ENCODE measurements at regions not wholly inside any gene's neighbourhood (a gene's known extent, or its start where the extent isn't known, plus 50 kb on each side); places are given as distances from the start of the nearest gene placed in this dataset.

GRCh38 chr18:55166260-55166598 lies 207.0 kb upstream of the CCDC68 start:
- TF ChIP-seq CTCF (IDR thresholded peaks at IDR 0.05), result no peak
- TF ChIP-seq POLR2A (IDR thresholded peaks at IDR 0.05), result no peak
- H3K9me3 ChIP-seq, result no peaks in the 10 kb centered on the region
- DNase-seq, result no peak
- no peaks in the 10 kb centered on the region for H3K4me1 ChIP-seq
- H3K36me3 ChIP-seq, result no peaks in the 10 kb centered on the region
- H3K27ac ChIP-seq, result no peak overlapping the region
- no peaks in the 10 kb centered on the region for H3K27me3 ChIP-seq
- no peak overlapping the region for H3K4me3 ChIP-seq
- intact Hi-C loops (cut with DNase I; ENCODE audit: low total_unique reads), result no loop called here

- H3K27me3 ChIP-seq, result no peaks in the 10 kb centered on the region
- no peak for DNase-seq
- H3K4me1 ChIP-seq, result no peaks in the 10 kb centered on the region
- intact Hi-C loops (cut with DNase I; ENCODE audit: low total_unique reads), result no loop called here
- TF ChIP-seq CTCF (IDR thresholded peaks at IDR 0.05), result no peak
- TF ChIP-seq POLR2A (IDR thresholded peaks at IDR 0.05), result no peak
- no peaks in the 10 kb centered on the region for H3K9me3 ChIP-seq
- no peaks in the 10 kb centered on the region for H3K36me3 ChIP-seq
- no peak overlapping the region for H3K4me3 ChIP-seq
- H3K27ac ChIP-seq, result no peak overlapping the region
These were observed 204.3 kb upstream of the CCDC68 start for GRCh38 chr18:55163550-55163949.

- intact Hi-C loops (cut with DNase I; ENCODE audit: low total_unique reads), result no loop called here
- H3K27ac ChIP-seq, result no peak overlapping the region
- H3K4me3 ChIP-seq, result no peak overlapping the region
- H3K4me1 ChIP-seq, result no peaks in the 10 kb centered on the region
- TF ChIP-seq POLR2A (IDR thresholded peaks at IDR 0.05) (no peak), CTCF (IDR thresholded peaks at IDR 0.05) (no peak)
- no peak for DNase-seq
- no peaks in the 10 kb centered on the region for H3K9me3 ChIP-seq
- H3K36me3 ChIP-seq, result no peaks in the 10 kb centered on the region
- H3K27me3 ChIP-seq, result no peaks in the 10 kb centered on the region
These were observed 202.7 kb upstream of the CCDC68 start for GRCh38 chr18:55161916-55162315.

GRCh38 chr18:55159027-55159426 lies 199.8 kb upstream of the CCDC68 start:
- Histone ChIP-seq H3K27ac (no peak overlapping the region), H3K36me3 (no peaks in the 10 kb centered on the region), H3K27me3 (no peaks in the 10 kb centered on the region), H3K4me1 (no peaks in the 10 kb centered on the region), H3K9me3 (no peaks in the 10 kb centered on the region), H3K4me3 (no peak overlapping the region)
- no peak for DNase-seq
- intact Hi-C loops (cut with DNase I; ENCODE audit: low total_unique reads), result no loop called here
- no peak for TF ChIP-seq POLR2A (IDR thresholded peaks at IDR 0.05)
- TF ChIP-seq CTCF (IDR thresholded peaks at IDR 0.05), result no peak

GRCh38 chr18:55158570-55158969 lies 199.3 kb upstream of the CCDC68 start:
- Histone ChIP-seq H3K36me3 (no peaks in the 10 kb centered on the region), H3K27ac (no peak overlapping the region), H3K9me3 (no peaks in the 10 kb centered on the region), H3K27me3 (no peaks in the 10 kb centered on the region), H3K4me3 (no peak overlapping the region), H3K4me1 (no peaks in the 10 kb centered on the region)
- no peak for TF ChIP-seq POLR2A (IDR thresholded peaks at IDR 0.05)
- TF ChIP-seq CTCF (IDR thresholded peaks at IDR 0.05), result no peak
- DNase-seq, result no peak
- intact Hi-C loops (cut with DNase I; ENCODE audit: low total_unique reads), result no loop called here

All from uterus (tissue), 3 donors.